COLO668 (cell line): ENCODE measurements at regions not wholly inside any gene's neighbourhood (a gene's known extent, or its start where the extent isn't known, plus 50 kb on each side); places are given as distances from the start of the nearest gene placed in this dataset.

Experiments used
- DNase-seq: peaks from one replicate; lab custom pipeline; 2025; ENCODE audit not compliant: unreplicated experiment; lab: John Stamatoyannopoulos, UW

- DNase-seq = no peak
These were observed 111.0 kb upstream of the PTCH1 start for GRCh38 chr9:95627802-95628201.

- DNase-seq = no peak
These were observed 110.3 kb upstream of the PTCH1 start for GRCh38 chr9:95626885-95627558.

DNA sequence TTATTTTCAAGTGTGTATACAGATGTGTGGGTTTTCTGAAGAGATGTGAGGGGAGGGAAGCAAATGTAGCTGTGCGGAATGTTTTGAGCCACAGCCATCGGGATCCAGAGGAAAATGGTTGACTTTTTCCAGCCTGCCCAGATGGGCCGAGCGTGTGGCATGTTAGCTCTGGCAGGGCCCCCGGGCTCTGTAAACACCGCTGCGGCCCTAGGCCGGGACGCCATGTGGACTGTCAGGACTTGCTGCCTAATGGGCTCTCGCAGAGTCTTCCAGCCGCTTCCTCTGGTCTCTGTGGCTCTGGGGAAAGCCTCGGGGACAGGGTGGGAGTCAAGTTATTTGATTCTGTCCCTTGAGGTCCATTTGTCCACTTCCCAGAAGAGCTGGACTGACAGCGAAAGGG lies 109.6 kb upstream of the PTCH1 start:
- DNase-seq = no peak

DNA sequence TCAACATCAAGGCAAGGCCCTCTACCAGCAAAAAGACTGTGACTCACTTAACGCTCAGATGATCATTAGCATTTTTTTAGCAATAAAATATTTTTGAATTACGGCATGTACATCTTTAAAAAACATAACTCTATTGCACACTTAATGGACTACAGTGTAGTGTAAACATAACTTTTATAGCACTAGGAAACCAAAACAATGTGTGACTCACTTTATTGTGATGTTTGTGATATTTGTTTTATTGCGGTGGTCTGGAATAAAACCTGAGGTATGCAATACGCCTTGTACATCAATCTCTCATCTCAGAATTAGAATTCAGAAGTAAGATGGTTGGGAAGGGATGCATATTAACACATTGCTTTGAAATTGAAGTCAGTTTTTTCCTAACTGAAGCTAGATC lies 106.9 kb upstream of the PTCH1 start:
- DNase-seq = no peak

DNA sequence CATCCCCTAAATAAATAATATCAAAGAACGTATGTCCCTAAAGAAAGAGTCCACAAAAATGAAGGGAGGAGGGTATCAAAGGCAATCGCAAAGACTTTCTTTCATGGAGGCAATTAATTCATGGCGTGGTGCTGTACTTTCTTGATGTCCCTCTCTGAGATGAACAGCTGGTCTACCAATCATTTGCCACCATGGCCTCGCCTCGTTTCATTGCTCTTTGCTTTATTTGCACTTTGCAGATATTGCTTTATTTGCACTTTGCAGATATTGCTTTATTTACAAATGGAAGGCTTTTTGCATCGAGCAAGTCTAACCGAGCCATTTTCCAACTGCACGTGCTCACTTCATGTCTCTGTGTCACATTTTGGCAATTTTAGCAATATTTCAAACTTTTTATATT lies 104.0 kb upstream of the PTCH1 start:
- DNase-seq = no peak

GRCh38 chr9:95620314-95620713 lies 103.5 kb upstream of the PTCH1 start:
- DNase-seq = no peak

DNA sequence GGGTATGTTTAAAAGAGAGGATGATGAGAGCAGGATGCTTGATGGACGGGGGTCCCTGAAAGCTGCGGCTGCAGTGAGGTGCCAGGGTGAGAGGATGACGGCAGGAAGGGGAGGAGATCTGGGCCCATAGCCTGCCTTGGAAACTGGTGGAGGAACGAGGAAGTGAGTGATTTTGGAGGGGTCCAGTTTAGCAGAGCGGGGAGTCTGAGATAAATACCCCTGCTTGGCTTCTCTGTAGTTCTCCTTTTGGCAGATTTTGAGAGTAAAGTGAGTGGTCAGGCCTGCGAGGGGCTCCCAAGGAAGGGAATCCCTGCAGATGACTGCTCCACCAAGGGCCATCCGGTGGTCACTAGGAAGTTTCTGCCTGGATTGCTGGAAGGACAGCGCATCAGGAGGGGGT lies 98.5 kb upstream of the PTCH1 start:
- no peak for DNase-seq

DNA sequence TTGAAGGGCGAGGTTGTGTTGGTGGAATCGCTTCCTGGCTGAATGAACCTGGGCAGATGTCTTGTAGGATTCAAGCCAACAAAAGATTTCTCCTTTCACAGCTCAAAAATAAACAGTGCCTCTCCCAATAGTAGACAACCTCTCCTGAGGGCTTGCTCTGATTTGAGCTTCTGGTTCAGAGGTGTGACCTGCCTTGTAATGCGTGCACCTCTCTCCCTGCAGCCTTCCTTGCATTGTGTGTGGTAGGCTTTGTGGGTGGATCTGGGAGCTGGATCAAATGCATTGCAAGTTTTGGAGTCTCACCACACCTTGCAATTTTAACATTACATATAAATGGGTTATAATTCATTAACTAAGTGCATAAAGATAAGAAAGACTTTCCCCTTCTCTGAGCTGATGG lies 96.9 kb upstream of the PTCH1 start:
- no peak for DNase-seq

GRCh38 chr9:95611354-95611753 lies 94.6 kb upstream of the PTCH1 start:
- DNase-seq = peak; percentile 29

DNA sequence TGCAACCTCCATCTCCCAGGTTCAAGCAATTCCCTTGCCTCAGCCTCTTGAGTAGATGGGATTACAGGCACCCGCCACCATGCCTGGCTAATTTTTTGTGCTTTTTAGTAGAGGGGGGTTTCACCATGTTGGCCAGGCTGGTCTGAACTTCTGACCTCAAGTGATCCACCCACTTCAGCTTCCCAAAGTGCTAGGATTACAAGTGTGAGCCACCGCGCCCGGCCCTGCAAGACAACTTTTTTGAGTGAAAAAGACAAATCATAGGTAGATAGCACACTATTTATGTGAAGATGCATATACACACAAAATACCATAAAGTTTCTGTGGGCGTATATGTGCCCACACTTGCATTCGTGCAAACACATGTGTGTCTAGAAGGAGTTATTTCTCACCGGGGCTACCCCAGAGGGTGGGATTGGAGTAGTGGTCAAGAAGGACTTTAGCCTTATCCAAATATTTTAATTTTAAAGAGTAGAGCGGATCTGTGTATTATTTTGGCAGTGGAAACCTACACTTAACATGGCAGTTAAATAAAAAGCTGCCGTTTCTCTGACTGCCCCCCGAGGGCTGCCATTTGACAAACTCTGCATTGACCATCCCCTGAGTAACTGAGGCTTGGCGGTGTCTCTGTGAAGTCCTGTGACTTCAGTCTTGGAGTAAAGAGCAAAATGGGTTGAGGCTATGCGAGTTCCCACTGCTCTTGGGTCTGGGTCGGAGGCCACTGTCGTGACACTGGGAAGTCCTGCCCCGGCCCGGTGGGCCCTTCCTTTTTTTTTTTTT lies 93.4 kb upstream of the PTCH1 start:
- no peak for DNase-seq

DNA sequence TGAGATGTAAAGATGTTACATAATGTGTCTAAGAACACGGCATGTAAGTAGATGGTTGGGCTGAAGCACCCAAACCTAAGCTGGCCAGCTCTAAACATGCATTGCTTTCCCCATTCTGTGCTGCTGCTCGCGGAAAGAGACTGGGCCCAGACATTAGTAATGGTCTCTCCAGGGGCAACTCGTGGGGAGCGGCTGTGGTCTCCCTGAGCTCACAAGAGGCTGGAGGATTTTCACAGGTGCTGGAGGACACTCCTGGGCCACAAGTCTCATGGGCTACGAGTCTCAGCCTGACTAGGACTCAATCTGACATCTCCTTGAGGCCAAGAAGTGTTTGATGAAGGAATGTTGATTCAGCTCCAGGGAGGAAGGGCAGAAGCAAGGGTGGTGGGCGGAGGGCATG lies 92.7 kb upstream of the PTCH1 start:
- DNase-seq = no peak

GRCh38 chr9:95608341-95608740 lies 91.6 kb upstream of the PTCH1 start:
- no peak for DNase-seq

DNA sequence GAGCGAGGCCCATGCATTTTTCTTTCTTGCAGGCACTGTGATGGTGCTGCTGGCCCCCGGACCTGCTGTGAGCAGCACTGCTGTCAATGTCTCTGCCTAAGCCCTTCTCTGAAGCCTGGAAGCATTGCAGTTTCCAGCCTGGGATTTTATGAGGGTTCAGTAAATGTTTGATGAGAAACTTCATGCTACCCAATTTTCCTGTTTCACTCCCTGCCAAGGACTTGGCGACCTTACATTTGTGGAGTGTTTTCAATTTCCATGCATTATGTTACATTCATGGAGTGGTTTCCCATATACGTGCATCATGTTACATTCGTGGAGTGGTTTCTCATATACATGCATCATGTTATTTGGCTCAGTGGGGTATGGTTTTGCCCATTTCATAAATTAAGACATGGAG lies 90.7 kb upstream of the PTCH1 start:
- DNase-seq = no peak

GRCh38 chr9:95606489-95607350 lies 89.9 kb upstream of the PTCH1 start:
- DNase-seq = no peak

GRCh38 chr9:95605816-95606488 lies 89.2 kb upstream of the PTCH1 start:
- DNase-seq = no peak

DNA sequence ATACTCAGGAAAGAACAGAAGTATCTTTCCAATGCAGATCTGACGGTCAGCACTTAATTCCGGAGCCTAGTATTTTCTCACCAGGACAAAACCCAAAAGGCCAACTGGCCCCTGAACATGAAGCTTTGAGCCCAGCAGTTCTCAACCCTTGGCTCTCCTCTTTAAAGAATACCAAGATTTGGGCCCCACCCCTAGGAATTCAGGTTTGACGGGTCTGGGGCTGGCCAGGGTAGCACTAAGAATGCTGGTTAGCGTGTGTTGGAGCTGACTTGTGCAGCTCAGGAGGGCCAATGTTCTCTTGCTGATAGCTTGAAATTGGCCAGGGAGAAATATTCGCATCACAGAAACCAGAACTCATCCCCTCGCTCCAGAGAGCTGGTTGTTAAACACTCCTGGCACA lies 88.3 kb upstream of the PTCH1 start:
- DNase-seq = no peak

GRCh38 chr9:95598236-95598635 lies 81.5 kb upstream of the PTCH1 start:
- no peak for DNase-seq

DNA sequence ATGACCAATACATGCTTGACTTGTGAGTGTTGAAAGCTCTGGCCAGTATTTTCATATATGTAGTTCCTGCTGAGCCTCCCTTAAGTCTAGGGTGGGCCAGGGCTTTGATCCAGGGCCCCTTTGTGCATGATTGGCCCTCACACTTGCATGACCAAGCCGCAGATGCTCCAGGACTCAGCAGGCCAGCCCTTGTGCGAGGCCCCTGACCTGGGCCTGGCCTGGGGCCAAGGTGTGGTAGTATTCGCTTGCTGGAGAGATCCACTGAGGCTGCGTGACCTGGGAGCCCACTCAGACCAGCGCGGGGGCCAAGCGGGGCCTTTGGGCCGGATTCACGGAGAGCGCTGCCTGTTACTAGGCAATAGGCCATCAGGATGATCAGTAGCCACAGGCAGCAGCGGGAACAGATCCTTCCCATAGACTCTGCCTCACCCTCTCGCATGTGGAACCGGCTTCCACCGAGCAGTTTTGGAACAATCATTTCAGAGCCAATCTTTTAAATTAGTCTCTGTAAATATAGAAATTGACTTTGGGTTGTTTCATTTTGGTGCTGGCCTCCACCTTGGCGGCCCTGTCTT lies 79.0 kb upstream of the PTCH1 start:
- no peak for DNase-seq

DNA sequence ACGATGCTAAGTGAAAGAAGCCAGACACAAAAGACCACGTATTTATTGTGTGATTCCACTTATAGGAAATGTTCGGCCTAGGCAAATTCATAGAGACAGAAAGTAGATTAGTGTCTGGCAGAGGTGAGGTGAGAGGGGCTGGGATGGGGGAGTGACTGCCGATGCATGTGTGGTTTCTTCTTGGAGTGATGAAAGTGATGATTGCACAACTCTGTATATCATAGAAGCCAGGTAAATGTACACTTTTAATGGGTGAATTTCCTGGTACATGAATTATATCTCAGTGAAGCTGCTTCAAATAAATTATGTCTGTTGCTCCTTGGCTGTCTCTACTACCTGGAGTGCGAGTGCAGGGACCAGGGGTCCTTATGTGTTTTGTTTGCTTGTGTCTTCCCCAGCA lies 76.2 kb upstream of the PTCH1 start:
- no peak for DNase-seq

DNA sequence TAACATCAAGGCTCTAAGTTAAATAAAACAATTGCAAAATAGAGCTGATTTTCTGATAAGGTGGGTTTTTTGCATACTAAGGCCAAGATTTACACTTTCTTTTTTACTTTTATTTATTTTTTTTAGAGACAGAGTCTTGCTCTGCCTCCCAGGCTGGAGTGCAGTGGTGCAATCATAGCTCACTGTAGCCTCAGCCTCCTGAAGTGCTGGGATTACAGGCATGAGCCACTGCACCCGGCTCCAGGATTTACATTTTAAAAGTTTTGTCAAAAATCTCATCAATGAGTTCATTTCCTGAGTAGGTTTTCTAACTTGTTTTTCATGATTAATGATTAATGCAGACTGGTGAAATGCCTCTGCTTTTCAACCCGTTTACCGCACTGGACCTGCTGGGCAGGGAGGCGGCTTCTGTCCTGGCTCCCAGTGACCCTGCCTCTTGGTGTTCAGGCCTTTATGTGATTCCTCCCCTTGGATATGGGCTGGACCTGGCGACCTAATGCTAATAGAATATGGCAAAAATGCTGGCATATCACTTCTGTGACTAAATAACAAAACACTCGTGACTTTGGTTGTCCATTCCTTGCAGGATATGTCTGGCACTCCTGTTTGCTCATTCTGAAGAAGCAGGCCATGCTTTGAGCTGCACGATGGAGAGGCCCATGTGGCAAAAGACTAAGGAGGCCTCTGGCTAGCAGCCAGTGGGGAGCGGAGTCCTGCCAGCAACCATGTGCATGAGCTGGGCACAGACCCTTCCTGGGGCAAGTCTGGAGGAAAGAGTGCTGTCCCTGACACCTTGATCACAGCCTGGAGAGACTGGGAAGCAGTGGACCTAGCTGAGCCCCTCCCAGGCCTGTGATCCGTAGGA lies 72.2 kb upstream of the PTCH1 start:
- no peak for DNase-seq
